H9 (cell line): ENCODE measurements at regions not wholly inside any gene's neighbourhood (a gene's known extent, or its start where the extent isn't known, plus 50 kb on each side); places are given as distances from the start of the nearest gene placed in this dataset.

ENCODE experiments used
- DNase-seq: peaks from one replicate; pipeline ENCODE4 v3.0.0-alpha.2; 2017
- H2AFZ ChIP-seq: one replicate; pipeline ENCODE4 v1.6.1; 2013; ENCODE audit warnings: mild to moderate bottlenecking, low read length, control low read depth, moderate library complexity
- H2AK5ac ChIP-seq: 2 replicates; pipeline ENCODE4 v1.6.1; 2013; ENCODE audit warnings: low read length, control low read depth, mixed read lengths; ENCODE audit not compliant: insufficient read length
- H2BK120ac ChIP-seq: one replicate; pipeline ENCODE4 v1.6.1; 2013; ENCODE audit warnings: low read depth, mild to moderate bottlenecking, low read length, control low read depth, inconsistent platforms; ENCODE audit not compliant: poor library complexity, severe bottlenecking
- H2BK12ac ChIP-seq: 2 replicates; pipeline ENCODE4 v1.6.1; 2013; ENCODE audit warnings: low read length, control low read depth, mixed read lengths, low read depth; ENCODE audit not compliant: insufficient read length
- H2BK15ac ChIP-seq: 2 replicates; pipeline ENCODE4 v1.6.1; 2013; ENCODE audit warnings: low read depth, low read length, control low read depth
- H2BK20ac ChIP-seq: one replicate; pipeline ENCODE4 v1.6.1; 2013; ENCODE audit warnings: low read depth, mild to moderate bottlenecking, low read length, control low read depth, inconsistent platforms; ENCODE audit not compliant: poor library complexity, severe bottlenecking
- H2BK5ac ChIP-seq: 2 replicates; pipeline ENCODE4 v1.6.1; 2013; ENCODE audit warnings: low read length, control low read depth, mixed read lengths; ENCODE audit not compliant: insufficient read length
- H3K14ac ChIP-seq: 2 replicates; pipeline ENCODE4 v1.6.1; 2013; ENCODE audit warnings: low read length, control low read depth; ENCODE audit not compliant: insufficient read depth
- H3K18ac ChIP-seq: 2 replicates; pipeline ENCODE4 v1.6.1; 2013; ENCODE audit warnings: low read depth, mild to moderate bottlenecking, mixed read lengths, low read length, control low read depth; ENCODE audit not compliant: insufficient read length
- H3K23ac ChIP-seq: 2 replicates; pipeline ENCODE4 v1.6.1; 2013; ENCODE audit warnings: low read length, control low read depth, mixed read lengths, low read depth; ENCODE audit not compliant: insufficient read length
- H3K23me2 ChIP-seq: 2 replicates; pipeline ENCODE4 v1.6.1; 2013; ENCODE audit warnings: low read depth, mild to moderate bottlenecking, mixed read lengths, low read length, control low read depth; ENCODE audit not compliant: insufficient read length, poor library complexity, severe bottlenecking
- H3K27ac ChIP-seq: 2 replicates; pipeline ENCODE4 v1.5.1; 2013; ENCODE audit warnings: low read length, control low read depth, mixed read lengths, low read depth; ENCODE audit not compliant: insufficient read length
- H3K27me3 ChIP-seq: 2 replicates; pipeline ENCODE4 v1.6.1; 2013; ENCODE audit warnings: low read length, control low read depth, inconsistent platforms; ENCODE audit not compliant: insufficient read depth
- H3K4ac ChIP-seq: 2 replicates; pipeline ENCODE4 v1.6.1; 2013; ENCODE audit warnings: low read depth, mild to moderate bottlenecking, control low read depth, inconsistent platforms, low read length, moderate library complexity
- H3K4me1 ChIP-seq: 2 replicates; pipeline ENCODE4 v1.6.1; 2013; ENCODE audit warnings: low read length, control low read depth, inconsistent platforms; ENCODE audit not compliant: insufficient read depth
- H3K4me2 ChIP-seq: 2 replicates; pipeline ENCODE4 v1.6.1; 2013; ENCODE audit warnings: low read length, control low read depth, mixed read lengths; ENCODE audit not compliant: insufficient read length, insufficient read depth
- H3K56ac ChIP-seq: 2 replicates; pipeline ENCODE4 v1.6.1; 2013; ENCODE audit warnings: low read depth, mild to moderate bottlenecking, mixed read lengths, low read length, control low read depth; ENCODE audit not compliant: insufficient read length
- H3K79me1 ChIP-seq: 2 replicates; pipeline ENCODE4 v1.6.1; 2013; ENCODE audit warnings: low read depth, mild to moderate bottlenecking, moderate library complexity, low read length, control low read depth, inconsistent platforms; ENCODE audit not compliant: insufficient read depth, poor library complexity, severe bottlenecking
- H3K79me2 ChIP-seq: 2 replicates; pipeline ENCODE4 v1.6.1; 2013; ENCODE audit warnings: low read length, control low read depth, inconsistent platforms; ENCODE audit not compliant: insufficient read depth
- H3K9ac ChIP-seq: 2 replicates; pipeline ENCODE4 v1.6.1; 2013; ENCODE audit warnings: low read length, control low read depth, mixed read lengths; ENCODE audit not compliant: insufficient read length; ENCODE audit errors: extremely low read depth
- H3K9me3 ChIP-seq: one replicate; pipeline ENCODE4 v1.6.1; 2013; ENCODE audit warnings: low read depth, low read length, inconsistent platforms; ENCODE audit not compliant: control insufficient read depth
- H3T11ph ChIP-seq: one replicate; pipeline ENCODE4 v1.6.1; 2013; ENCODE audit warnings: mild to moderate bottlenecking, low read length, control low read depth, inconsistent platforms
- H4K20me1 ChIP-seq: one replicate; pipeline ENCODE4 v1.6.1; 2013; ENCODE audit not compliant: control insufficient read depth, insufficient read length, insufficient read depth
- H4K5ac ChIP-seq: 2 replicates; pipeline ENCODE4 v1.6.1; 2013; ENCODE audit warnings: low read depth, mild to moderate bottlenecking, mixed read lengths, low read length, control low read depth; ENCODE audit not compliant: insufficient read length
- H4K8ac ChIP-seq: replicated peaks from 2 replicates; pipeline ENCODE4 v1.6.1; 2013; ENCODE audit warnings: low read length, control low read depth, mixed read lengths, low read depth; ENCODE audit not compliant: insufficient read length
- H4K91ac ChIP-seq: 2 replicates; pipeline ENCODE4 v1.6.1; 2013; ENCODE audit warnings: low read depth, mild to moderate bottlenecking, moderate library complexity, mixed read lengths, low read length, control low read depth; ENCODE audit not compliant: insufficient read length
- H3K27ac Mint-ChIP-seq, 3 experiments: 2 replicates in 2 of 3; 3 replicates in 1 of 3; pipeline ENCODE4 v1.8.0; 2020 to 2021; ENCODE audit warnings: mixed read lengths in 3 of 3, mild to moderate bottlenecking in 1 of 3, moderate library complexity in 1 of 3
- H3K27me3 Mint-ChIP-seq: 2 replicates; pipeline ENCODE4 v1.8.0; 2021; ENCODE audit warnings: low read depth, mild to moderate bottlenecking, moderate library complexity, mixed read lengths
- H3K36me3 Mint-ChIP-seq, 3 experiments: 2 replicates in 2 of 3; 3 replicates in 1 of 3; pipeline ENCODE4 v1.8.0; 2020 to 2021; ENCODE audit warnings: low read depth in 3 of 3, mixed read lengths in 3 of 3; ENCODE audit not compliant: insufficient read depth in 1 of 3
- H3K4me1 Mint-ChIP-seq, 2 experiments: 2 replicates each; pipeline ENCODE4 v1.8.0; 2020; ENCODE audit warnings: mixed read lengths in 2 of 2
- H3K4me3 Mint-ChIP-seq, 2 experiments: 2 replicates in 1 of 2; 3 replicates in 1 of 2; pipeline ENCODE4 v1.8.0; 2020 to 2021; ENCODE audit warnings: mild to moderate bottlenecking in 2 of 2, mixed read lengths in 2 of 2, moderate library complexity in 1 of 2
- H3K9me3 Mint-ChIP-seq, 2 experiments: 2 replicates in 1 of 2; 3 replicates in 1 of 2; pipeline ENCODE4 v1.8.0; 2020; ENCODE audit warnings: mild to moderate bottlenecking in 2 of 2, mixed read lengths in 2 of 2, moderate library complexity in 1 of 2
- CTCF ChIP-seq: fragments of 200-600 bp; sonication (generic); conservative IDR thresholded peaks from 3 replicates; pipeline ENCODE4 v1.8.0; 2021; ENCODE audit warnings: antibody characterized with exemption, mild to moderate bottlenecking
- WGBS: extraction: QIAGEN DNeasy Blood & Tissue Kit; methylation state at CpG from one replicate; pipeline ENCODE4 v1.1.7; 2013; ENCODE audit warnings: missing lambda C conversion rate, low lambda C conversion rate, mixed read lengths; ENCODE audit not compliant: insufficient read length; ENCODE audit errors: extremely low coverage; 5-methylcytosine and 5-hydroxymethylcytosine counted together

GRCh38 chr17:13981881-13982280 lies 87.4 kb upstream of the COX10 start:
- Histone ChIP-seq H2BK5ac (no peak overlapping the region), H3K79me1 (no peaks in the 10 kb centered on the region), H4K8ac (no peak overlapping the region), H2AK5ac (no peak overlapping the region), H3K79me2 (no peaks in the 10 kb centered on the region), H3K4me1 (peaks cover 5% of the 10 kb centered on the region; the same call in 1 of the 2 replicates), H3K23ac (no peak overlapping the region), H4K91ac (no peak overlapping the region), H3K14ac (no peak overlapping the region), H2AFZ (no peak overlapping the region), H4K20me1 (no peaks in the 10 kb centered on the region), H2BK12ac (no peak overlapping the region), H3K9ac (no peak overlapping the region), H3K4ac (no peak overlapping the region), H3T11ph (no peak overlapping the region), H3K23me2 (no peaks in the 10 kb centered on the region), H2BK120ac (no peak overlapping the region), H3K4me2 (no peak overlapping the region), H2BK20ac (no peak overlapping the region), H4K5ac (no peak overlapping the region), H3K9me3 (no peaks in the 10 kb centered on the region), H3K18ac (no peak overlapping the region), H3K56ac (no peak overlapping the region), H2BK15ac (no peak overlapping the region), H3K27ac (no peak overlapping the region), H3K27me3 (no peaks in the 10 kb centered on the region)
- DNase-seq, result no peak
- peaks cover 0 to under 1% of the 10 kb centered on the region in 2 experiments; a peak in 2 of 5 replicates for H3K9me3 Mint-ChIP-seq
- TF ChIP-seq CTCF, result no peak
- no peak overlapping the region for H3K27ac Mint-ChIP-seq
- no peak overlapping the region for H3K4me3 Mint-ChIP-seq
- peaks cover 2 to 10% (median 3%) of the 10 kb centered on the region in 3 experiments; a peak in 3 of 7 replicates for H3K36me3 Mint-ChIP-seq
- no peaks in the 10 kb centered on the region; the same call in 1 of the 2 replicates for H3K27me3 Mint-ChIP-seq
- WGBS, result no CpG with 5 or more reads among the region's 3 CpGs
- peaks cover 21 to 25% of the 10 kb centered on the region in 2 experiments for H3K4me1 Mint-ChIP-seq
